Rectal smooth muscle tissue (tissue), 1 donor: ENCODE measurements at regions not wholly inside any gene's neighbourhood (a gene's known extent, or its start where the extent isn't known, plus 50 kb on each side); places are given as distances from the start of the nearest gene placed in this dataset.
A peak's percentile ranks its signal among the peaks of the same experiment; 100 is the strongest.

Source experiments
- H3K27ac ChIP-seq: one replicate; pipeline ENCODE4 v1.7.0; 2013; ENCODE audit warnings: low read depth, low read length, inconsistent platforms
- H3K27me3 ChIP-seq: one replicate; pipeline ENCODE4 v1.7.0; 2013; ENCODE audit warnings: low read length; ENCODE audit not compliant: control insufficient read depth, insufficient read depth
- H3K36me3 ChIP-seq: one replicate; pipeline ENCODE4 v1.7.0; 2013; ENCODE audit warnings: low read length; ENCODE audit not compliant: control insufficient read depth, insufficient read depth
- H3K4me1 ChIP-seq: one replicate; pipeline ENCODE4 v1.7.0; 2013; ENCODE audit warnings: low read length; ENCODE audit not compliant: control insufficient read depth, insufficient read depth
- H3K4me3 ChIP-seq: one replicate; pipeline ENCODE4 v1.7.0; 2013; ENCODE audit warnings: low read length
- H3K9ac ChIP-seq: one replicate; pipeline ENCODE4 v1.7.0; 2013; ENCODE audit warnings: low read length

DNA sequence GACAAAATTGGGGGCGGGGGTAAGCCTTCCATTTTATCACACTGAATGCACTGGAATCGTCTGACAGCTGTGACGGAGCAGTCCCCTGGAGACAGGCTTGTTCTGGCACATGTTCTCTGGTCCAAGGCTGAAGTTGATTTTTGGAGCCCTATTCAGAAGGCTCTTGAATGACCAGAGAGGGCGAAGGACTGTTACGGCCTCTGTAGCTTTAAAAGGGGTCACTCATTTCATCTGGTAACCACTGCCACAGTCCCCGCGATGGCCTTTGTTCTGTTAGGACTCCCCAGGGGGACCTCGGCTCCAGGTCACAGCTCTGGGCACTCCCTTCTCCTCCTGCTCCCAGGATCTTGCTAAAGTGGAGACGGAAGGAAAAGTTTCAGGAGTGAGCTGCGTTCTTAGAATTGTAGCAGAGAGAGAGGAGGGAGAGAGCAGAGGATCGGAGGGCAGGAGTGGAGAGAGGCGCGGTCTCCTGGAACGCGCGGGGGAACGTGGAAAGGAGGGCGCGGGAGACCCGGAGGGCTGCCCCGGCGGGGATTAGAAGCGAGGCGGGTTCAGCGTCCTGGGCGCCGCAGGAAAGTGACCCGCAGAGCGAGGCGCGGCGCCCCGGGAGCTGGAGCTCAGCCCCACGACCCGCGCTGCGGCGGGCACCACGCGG lies 134.3 kb upstream of the MYO16 start:
- H3K27ac ChIP-seq, result no peak overlapping the region
- no peaks in the 10 kb centered on the region for H3K36me3 ChIP-seq
- no peak overlapping the region for H3K9ac ChIP-seq
- no peaks in the 10 kb centered on the region for H3K27me3 ChIP-seq
- no peaks in the 10 kb centered on the region for H3K4me1 ChIP-seq
- no peak overlapping the region for H3K4me3 ChIP-seq

- no peaks in the 10 kb centered on the region for H3K36me3 ChIP-seq
- no peaks in the 10 kb centered on the region for H3K4me1 ChIP-seq
- peak overlapping the region; percentile 33 for H3K4me3 ChIP-seq
- H3K9ac ChIP-seq, result no peak overlapping the region
- H3K27ac ChIP-seq, result no peak overlapping the region
- no peaks in the 10 kb centered on the region for H3K27me3 ChIP-seq
These were observed 133.6 kb upstream of the MYO16 start for GRCh38 chr13:108495646-108496361.

DNA sequence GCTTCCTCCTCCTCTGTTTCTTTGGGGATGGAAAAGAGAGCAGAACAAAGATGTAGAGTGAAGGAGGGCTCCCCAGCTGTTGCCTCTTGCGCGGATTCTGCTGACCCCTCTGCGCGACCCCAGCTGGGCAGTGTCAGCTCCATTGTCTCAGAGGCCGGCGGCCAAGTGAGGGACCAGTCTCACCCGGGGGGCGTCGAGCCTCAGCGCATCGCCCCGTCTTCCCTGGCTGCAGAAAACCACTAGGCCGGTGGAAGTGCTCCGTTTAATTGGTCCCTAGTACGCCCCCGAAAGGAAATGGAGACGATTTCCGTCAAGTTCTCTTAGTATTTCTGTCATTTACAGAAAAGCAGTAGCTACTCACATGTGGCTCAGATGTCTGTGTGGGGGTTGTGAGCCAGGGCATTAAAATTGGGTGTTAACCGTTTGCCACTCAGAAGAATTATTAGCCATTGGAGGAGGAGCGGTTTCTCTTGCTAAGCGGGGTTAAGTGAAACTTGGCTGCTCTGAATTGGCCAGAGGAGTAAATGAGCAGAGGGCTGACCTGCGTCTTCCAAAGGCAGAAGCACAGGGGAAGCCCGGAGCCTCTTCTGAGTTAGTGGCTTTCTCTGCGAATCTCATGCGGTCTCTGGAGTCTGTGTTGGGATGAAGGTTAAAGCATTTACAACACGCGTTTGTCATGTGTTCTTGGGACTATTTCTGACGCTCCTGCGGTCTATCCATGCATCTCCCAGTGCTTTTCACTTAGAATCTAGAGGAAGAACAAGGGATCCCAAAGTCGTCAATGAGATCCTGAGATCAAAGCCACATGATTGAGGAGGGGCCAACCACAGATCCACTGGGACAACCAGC lies 132.8 kb upstream of the MYO16 start:
- Histone ChIP-seq H3K4me3 (peak overlapping the region; percentile 33), H3K27ac (no peak overlapping the region), H3K27me3 (no peaks in the 10 kb centered on the region), H3K36me3 (no peaks in the 10 kb centered on the region), H3K9ac (no peak overlapping the region), H3K4me1 (no peaks in the 10 kb centered on the region)

GRCh38 chr13:108500711-108501110 lies 128.7 kb upstream of the MYO16 start:
- Histone ChIP-seq H3K36me3 (no peaks in the 10 kb centered on the region), H3K9ac (no peak overlapping the region), H3K27ac (no peak overlapping the region), H3K4me1 (no peaks in the 10 kb centered on the region), H3K27me3 (no peaks in the 10 kb centered on the region), H3K4me3 (no peak overlapping the region)

DNA sequence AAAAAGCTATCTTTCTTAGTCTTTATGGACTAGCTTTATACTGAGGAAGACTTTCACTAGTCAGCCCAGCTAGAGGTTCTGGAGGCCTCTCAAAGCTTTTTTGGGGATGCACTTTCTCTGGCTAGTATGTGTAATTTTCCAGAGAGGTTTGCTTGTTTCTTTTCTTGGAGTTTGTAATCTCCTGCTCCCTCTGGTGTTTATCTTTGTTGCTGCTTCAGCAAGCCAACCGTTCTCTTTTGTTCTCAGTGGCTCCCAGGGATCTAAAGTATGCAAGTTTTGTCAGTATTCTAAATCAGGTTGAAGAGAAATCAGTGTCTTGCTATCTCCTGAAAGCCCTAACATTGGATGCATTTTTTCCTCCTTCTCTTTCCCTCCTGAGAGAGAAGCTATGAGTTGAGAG lies 121.1 kb upstream of the MYO16 start:
- Histone ChIP-seq H3K4me3 (no peak overlapping the region), H3K27me3 (no peaks in the 10 kb centered on the region), H3K36me3 (no peaks in the 10 kb centered on the region), H3K27ac (no peak overlapping the region), H3K9ac (no peak overlapping the region), H3K4me1 (no peaks in the 10 kb centered on the region)

DNA sequence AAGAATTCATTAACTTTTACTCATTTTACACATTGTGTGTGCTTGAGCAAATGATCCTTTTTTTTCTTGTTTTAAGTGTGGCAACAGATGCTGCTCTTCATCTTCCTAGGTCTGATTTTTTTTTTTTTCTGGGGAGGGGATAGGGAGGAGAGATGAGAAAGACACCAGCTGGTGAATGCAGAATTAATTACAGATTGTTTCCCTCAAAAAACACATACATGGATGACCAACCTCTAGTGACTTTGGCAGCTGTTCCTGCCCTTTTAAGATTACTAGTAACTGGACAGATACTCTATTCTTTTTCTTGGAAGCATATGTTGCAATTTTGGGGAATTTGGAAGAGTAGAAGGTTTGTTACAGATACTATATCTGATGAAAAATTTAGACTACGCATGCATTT lies 103.6 kb upstream of the MYO16 start:
- Histone ChIP-seq H3K9ac (no peak overlapping the region), H3K27ac (no peak overlapping the region), H3K36me3 (no peaks in the 10 kb centered on the region), H3K4me3 (no peak overlapping the region), H3K4me1 (no peaks in the 10 kb centered on the region), H3K27me3 (no peaks in the 10 kb centered on the region)

GRCh38 chr13:108526286-108526685 lies 103.1 kb upstream of the MYO16 start:
- no peak overlapping the region for H3K27ac ChIP-seq
- no peaks in the 10 kb centered on the region for H3K4me1 ChIP-seq
- no peak overlapping the region for H3K9ac ChIP-seq
- no peaks in the 10 kb centered on the region for H3K27me3 ChIP-seq
- H3K36me3 ChIP-seq, result no peaks in the 10 kb centered on the region
- H3K4me3 ChIP-seq, result no peak overlapping the region

GRCh38 chr13:108527844-108528243 lies 101.6 kb upstream of the MYO16 start:
- Histone ChIP-seq H3K36me3 (no peaks in the 10 kb centered on the region), H3K9ac (no peak overlapping the region), H3K27me3 (no peaks in the 10 kb centered on the region), H3K4me3 (no peak overlapping the region), H3K4me1 (no peaks in the 10 kb centered on the region), H3K27ac (no peak overlapping the region)

- H3K27me3 ChIP-seq, result no peaks in the 10 kb centered on the region
- H3K27ac ChIP-seq, result no peak overlapping the region
- H3K4me1 ChIP-seq, result no peaks in the 10 kb centered on the region
- no peak overlapping the region for H3K4me3 ChIP-seq
- H3K9ac ChIP-seq, result no peak overlapping the region
- H3K36me3 ChIP-seq, result no peaks in the 10 kb centered on the region
These were observed 101.1 kb upstream of the MYO16 start for GRCh38 chr13:108528303-108528702.

DNA sequence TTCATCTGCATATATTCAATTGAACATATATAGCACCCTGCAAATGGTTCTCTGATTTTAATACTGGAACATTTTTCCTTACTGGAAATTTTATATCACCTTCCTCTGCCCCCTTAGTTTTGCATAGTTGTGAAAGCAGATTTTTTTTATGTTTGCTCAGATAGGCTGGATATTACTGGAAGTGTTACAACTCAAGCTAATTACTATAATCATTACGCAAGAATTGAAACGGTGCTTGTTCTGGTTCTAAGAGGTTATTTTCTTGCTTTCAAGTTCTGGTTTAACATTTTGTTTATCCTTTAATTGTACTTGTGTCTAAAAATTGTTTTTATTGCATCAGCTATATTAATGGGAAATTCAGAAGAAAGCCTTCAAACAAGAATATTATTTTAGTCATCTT lies 95.6 kb upstream of the MYO16 start:
- no peak overlapping the region for H3K27ac ChIP-seq
- no peak overlapping the region for H3K9ac ChIP-seq
- no peak overlapping the region for H3K4me3 ChIP-seq
- H3K36me3 ChIP-seq, result no peaks in the 10 kb centered on the region
- H3K27me3 ChIP-seq, result no peaks in the 10 kb centered on the region
- H3K4me1 ChIP-seq, result no peaks in the 10 kb centered on the region

DNA sequence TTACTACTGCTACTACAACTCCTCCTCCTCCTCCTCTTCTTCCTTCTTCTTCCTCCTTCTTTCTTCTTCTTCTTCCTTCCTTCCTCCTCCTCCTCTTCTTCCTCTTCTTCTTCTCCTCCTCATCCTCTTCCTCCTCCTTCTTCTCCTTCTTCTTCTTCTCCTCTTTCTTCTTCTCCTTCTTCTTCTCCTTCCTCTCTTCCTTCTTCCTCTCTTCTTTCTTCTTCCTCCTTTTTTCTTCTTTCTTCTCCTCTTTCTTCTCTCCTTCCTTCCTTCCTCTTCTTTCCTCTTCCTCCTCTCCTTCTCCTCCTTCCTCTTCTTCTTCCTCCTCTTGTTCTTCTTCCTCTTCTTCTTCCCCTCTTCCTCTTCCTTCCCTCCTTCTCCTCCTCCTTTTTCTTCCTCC lies 94.7 kb upstream of the MYO16 start:
- no peaks in the 10 kb centered on the region for H3K36me3 ChIP-seq
- no peak overlapping the region for H3K9ac ChIP-seq
- no peak overlapping the region for H3K27ac ChIP-seq
- no peaks in the 10 kb centered on the region for H3K27me3 ChIP-seq
- no peak overlapping the region for H3K4me3 ChIP-seq
- no peaks in the 10 kb centered on the region for H3K4me1 ChIP-seq

GRCh38 chr13:108549934-108550333 lies 79.5 kb upstream of the MYO16 start:
- H3K36me3 ChIP-seq, result no peaks in the 10 kb centered on the region
- no peak overlapping the region for H3K27ac ChIP-seq
- no peak overlapping the region for H3K9ac ChIP-seq
- no peaks in the 10 kb centered on the region for H3K27me3 ChIP-seq
- H3K4me1 ChIP-seq, result no peaks in the 10 kb centered on the region
- H3K4me3 ChIP-seq, result no peak overlapping the region
